Transverse colon (tissue), 4 donors: ENCODE measurements at regions not wholly inside any gene's neighbourhood (a gene's known extent, or its start where the extent isn't known, plus 50 kb on each side); places are given as distances from the start of the nearest gene placed in this dataset.

ENCODE experiments used
- DNase-seq: peaks from one replicate; pipeline ENCODE4 v3.0.0-alpha.2; 2019
- H3K27ac ChIP-seq, 4 donors: fragments of 200-600 bp; sonication (generic); 2 replicates each; pipeline ENCODE4 v1.5.1; 2016 to 2018; ENCODE audit warnings: inconsistent platforms in 4 of 4
- H3K27me3 ChIP-seq: fragments of 200-600 bp; sonication (generic); 2 replicates; pipeline ENCODE4 v1.5.1; 2017; ENCODE audit warnings: inconsistent platforms
- H3K36me3 ChIP-seq, 4 donors: fragments of 200-600 bp; sonication (generic); 2 replicates each; pipeline ENCODE4 v1.5.1; 2017 to 2019; ENCODE audit warnings: inconsistent platforms in 4 of 4
- H3K4me1 ChIP-seq, 4 donors: fragments of 200-600 bp; sonication (generic); 2 replicates each; pipeline ENCODE4 v1.5.1; 2017 to 2020; ENCODE audit warnings: inconsistent platforms in 4 of 4
- H3K4me3 ChIP-seq, 4 donors: fragments of 200-600 bp; sonication (generic); 1 replicate in 1 of 4; 2 replicates in 3 of 4; pipeline versions ENCODE4 v1.5.1 to v1.6.1; 2017 to 2019; ENCODE audit warnings: inconsistent platforms in 4 of 4
- H3K9me3 ChIP-seq, 2 donors: fragments of 200-600 bp; sonication (generic); 2 replicates each; pipeline ENCODE4 v1.5.1; 2017 to 2019; ENCODE audit warnings: inconsistent platforms in 2 of 2
- EP300 ChIP-seq: sonication (generic); formaldehyde crosslinking; IDR thresholded peaks from one replicate; pipeline ENCODE4 v1.6.1; 2017; ENCODE audit warnings: antibody characterized with exemption, low read depth
- POLR2A ChIP-seq: fragments of 450-650 bp; IDR thresholded peaks from one replicate; pipeline ENCODE4 v1.6.1; 2016; ENCODE audit warnings: antibody characterized with exemption, mild to moderate bottlenecking, moderate library complexity
- POLR2AphosphoS5 ChIP-seq, 3 donors: sonication (generic); formaldehyde crosslinking; IDR thresholded peaks; one replicate each; pipeline ENCODE4 v1.6.1; 2016; ENCODE audit warnings: antibody characterized with exemption in 3 of 3
- WGBS, 2 donors: methylation state at CpG; one replicate each; pipeline ENCODE4 v1.1.5; 2018; ENCODE audit warnings: low coverage in 1 of 2; 5-methylcytosine and 5-hydroxymethylcytosine counted together
- in situ Hi-C, 4 donors: fragments of 200-750 bp; cut with MboI; loops; one replicate each; pipeline versions ENCODE4 v1.15.0 to v1.15.1; 2017; ENCODE audit warnings: low sequenced_read_pairs in 3 of 4, low pct_ligation_motif_present in 1 of 4, low pct_unique_long_range_greater_than_20kb in 1 of 4
- intact Hi-C: fragments of 100-400 bp; cut with DNase I; formaldehyde crosslinking; loops from one replicate; pipeline ENCODE4 v1.15.1; 2023; ENCODE audit warnings: low total_unique reads
- TF ChIP-seq, protein P1 (sequence below), 5 experiments: fragments of 200-600 bp in 3 of 5; fragments of 450-650 bp in 2 of 5; sonication (generic) in 3 of 5; IDR thresholded peaks; 1 replicate in 2 of 5; 2 replicates in 3 of 5; pipeline ENCODE4 v1.5.1; 2016 to 2017; ENCODE audit warnings: antibody characterized with exemption in 5 of 5, inconsistent platforms in 3 of 5, mild to moderate bottlenecking in 2 of 5, moderate library complexity in 1 of 5

DNA sequence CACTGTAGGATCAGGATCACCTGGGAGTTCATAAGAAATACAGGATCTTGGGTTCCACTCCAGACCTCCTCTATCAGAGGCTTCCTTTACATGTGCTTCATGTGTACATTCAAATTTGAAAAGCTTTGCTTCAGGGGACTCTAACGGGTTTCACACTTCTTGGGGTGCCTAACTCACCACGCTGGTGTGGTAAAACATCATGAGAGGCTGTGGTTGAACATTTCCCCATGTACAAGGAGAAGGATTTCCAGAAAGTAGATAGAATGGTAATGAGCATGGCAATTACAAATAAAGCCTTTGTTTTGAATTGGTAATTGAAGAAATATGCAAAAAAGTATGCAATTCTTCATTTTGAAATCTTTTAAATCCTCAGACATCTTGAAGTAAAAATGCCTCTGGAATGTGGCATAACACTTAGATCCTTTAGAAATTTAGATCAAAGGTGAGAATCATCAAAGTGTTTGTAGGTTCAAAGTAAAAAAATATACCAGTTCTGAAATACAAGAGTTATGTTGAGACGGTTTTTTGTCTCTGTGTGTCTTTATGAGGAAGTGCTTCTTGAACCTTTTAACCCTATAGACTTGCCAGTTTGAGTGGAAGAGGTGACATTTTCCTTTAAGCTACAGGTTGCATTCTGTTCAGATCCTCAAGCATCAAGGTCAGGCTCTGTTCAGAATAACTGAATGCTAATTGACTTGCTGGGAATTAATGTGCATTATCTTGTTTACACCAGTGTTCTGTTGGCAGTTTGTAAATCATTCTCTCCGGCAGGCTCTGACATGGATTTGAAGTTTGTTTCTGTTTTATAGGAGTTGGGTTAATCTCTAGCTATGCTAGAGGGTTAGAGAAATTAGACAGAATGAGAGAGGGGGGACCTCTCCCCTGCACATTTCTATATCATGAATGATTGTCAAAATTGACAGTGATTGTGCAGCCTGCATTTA, 415.3 kb downstream of the MAN2A1 start:
- in situ Hi-C loops: no loop called here
- intact Hi-C loops: no loop called here
- WGBS, 2 donors: 45 to 53% methylated on average over 4 of the region's 4 CpGs
- Histone ChIP-seq H3K36me3 (no peaks in the 10 kb centered on the region), H3K27me3 (no peaks in the 10 kb centered on the region), H3K9me3 (no peaks in the 10 kb centered on the region), H3K4me1 (peaks cover 0 to 5% (median 0%) of the 10 kb centered on the region in 4 donors), H3K4me3 (no peak overlapping the region), H3K27ac (no peak overlapping the region)
- no peak for TF ChIP-seq EP300
- no peak for TF ChIP-seq POLR2AphosphoS5 (IDR thresholded peaks at IDR 0.05)
- TF ChIP-seq POLR2A: no peak
- TF ChIP-seq, protein P1, sequence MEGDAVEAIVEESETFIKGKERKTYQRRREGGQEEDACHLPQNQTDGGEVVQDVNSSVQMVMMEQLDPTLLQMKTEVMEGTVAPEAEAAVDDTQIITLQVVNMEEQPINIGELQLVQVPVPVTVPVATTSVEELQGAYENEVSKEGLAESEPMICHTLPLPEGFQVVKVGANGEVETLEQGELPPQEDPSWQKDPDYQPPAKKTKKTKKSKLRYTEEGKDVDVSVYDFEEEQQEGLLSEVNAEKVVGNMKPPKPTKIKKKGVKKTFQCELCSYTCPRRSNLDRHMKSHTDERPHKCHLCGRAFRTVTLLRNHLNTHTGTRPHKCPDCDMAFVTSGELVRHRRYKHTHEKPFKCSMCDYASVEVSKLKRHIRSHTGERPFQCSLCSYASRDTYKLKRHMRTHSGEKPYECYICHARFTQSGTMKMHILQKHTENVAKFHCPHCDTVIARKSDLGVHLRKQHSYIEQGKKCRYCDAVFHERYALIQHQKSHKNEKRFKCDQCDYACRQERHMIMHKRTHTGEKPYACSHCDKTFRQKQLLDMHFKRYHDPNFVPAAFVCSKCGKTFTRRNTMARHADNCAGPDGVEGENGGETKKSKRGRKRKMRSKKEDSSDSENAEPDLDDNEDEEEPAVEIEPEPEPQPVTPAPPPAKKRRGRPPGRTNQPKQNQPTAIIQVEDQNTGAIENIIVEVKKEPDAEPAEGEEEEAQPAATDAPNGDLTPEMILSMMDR (IDR thresholded peaks at IDR 0.05): no peak
- no peak for DNase-seq

DNA sequence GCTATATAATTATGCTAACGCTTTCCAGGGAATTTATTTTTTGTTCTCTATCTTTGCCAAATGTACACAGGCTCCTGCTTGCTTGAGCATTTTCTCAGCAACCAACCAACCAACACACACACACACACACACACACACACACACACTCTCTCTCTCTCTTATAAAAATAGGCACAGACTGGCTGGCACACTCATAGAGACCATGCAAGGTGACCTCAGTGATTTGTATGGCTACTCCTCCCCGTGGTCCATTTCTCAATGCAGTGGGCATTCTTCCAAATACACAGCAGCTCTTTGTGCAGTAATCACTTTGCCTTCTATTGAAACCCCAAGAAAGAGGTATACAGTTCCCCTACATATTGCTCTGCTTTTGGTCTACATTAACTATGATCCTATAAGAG, 416.0 kb downstream of the MAN2A1 start:
- TF ChIP-seq POLR2A (no peak), EP300 (no peak)
- TF ChIP-seq, protein P1 (IDR thresholded peaks at IDR 0.05): no peak
- Histone ChIP-seq H3K27ac (no peak overlapping the region), H3K9me3 (no peaks in the 10 kb centered on the region), H3K27me3 (no peaks in the 10 kb centered on the region), H3K4me3 (no peak overlapping the region), H3K36me3 (no peaks in the 10 kb centered on the region), H3K4me1 (peaks cover 0 to 5% (median 0%) of the 10 kb centered on the region in 4 donors)
- no peak for DNase-seq
- intact Hi-C loops (no loop called here), in situ Hi-C loops (no loop called here)
- WGBS, 2 donors: 41 to 60% methylated on average over 1 to 2 of the region's 2 CpGs

DNA sequence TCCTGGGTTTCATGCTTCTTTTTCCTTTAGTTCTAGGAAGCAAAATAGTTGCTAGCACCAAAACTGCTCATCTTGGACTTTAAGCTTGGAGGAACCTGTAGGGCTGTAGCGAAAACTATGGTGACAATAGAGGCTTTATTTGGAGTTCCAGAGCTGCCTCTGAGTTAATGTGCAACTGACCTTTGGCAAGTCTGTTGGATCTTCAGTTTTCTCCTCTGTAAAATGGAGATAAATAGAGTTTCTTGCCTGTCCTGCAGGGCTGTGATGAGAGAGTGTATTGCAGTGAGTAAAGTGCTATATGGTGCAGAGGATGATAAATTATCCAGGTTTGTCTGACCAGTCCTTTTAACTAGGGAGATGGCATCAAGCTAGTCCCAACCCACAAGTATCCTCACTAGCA, 417.0 kb downstream of the MAN2A1 start:
- no peak for TF ChIP-seq EP300
- TF ChIP-seq POLR2AphosphoS5 (IDR thresholded peaks at IDR 0.05): no peak
- no peak for TF ChIP-seq POLR2A
- TF ChIP-seq, protein P1 (IDR thresholded peaks at IDR 0.05): no peak
- DNase-seq: no peak
- H3K4me3 ChIP-seq: no peak overlapping the region
- intact Hi-C loops: no loop called here
- no peaks in the 10 kb centered on the region for H3K9me3 ChIP-seq
- H3K4me1 ChIP-seq: peaks cover 0 to 5% (median 0%) of the 10 kb centered on the region in 4 donors
- in situ Hi-C loops: no loop called here
- no peaks in the 10 kb centered on the region for H3K36me3 ChIP-seq
- no peaks in the 10 kb centered on the region for H3K27me3 ChIP-seq
- H3K27ac ChIP-seq: no peak overlapping the region
- 65 to 71% methylated on average over 1 of the region's 1 CpG for WGBS, 2 donors

DNA sequence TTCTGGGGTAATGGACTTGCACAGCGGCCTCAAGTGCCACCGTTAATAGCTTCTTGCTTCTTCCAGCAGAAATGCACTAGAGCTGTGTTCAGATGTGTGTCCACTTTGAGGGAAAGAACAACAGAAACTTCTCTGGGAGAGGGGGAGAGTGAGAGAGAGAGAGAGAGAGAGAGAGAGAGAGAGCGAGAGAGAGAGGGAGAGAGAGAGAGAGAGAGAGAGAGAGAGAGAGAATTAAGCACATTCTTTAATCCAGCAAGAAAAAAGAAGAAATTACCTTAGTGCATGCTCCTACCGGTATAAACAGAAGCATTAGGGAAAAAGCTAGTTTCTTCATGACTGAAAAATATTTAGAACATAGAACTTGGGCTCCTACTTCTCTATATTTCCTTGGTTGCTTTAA, 418.8 kb downstream of the MAN2A1 start:
- 87 to 100% methylated on average over 3 of the region's 4 CpGs for WGBS, 2 donors
- in situ Hi-C loops: no loop called here
- no peak overlapping the region for H3K27ac ChIP-seq
- no peaks in the 10 kb centered on the region for H3K27me3 ChIP-seq
- H3K4me3 ChIP-seq: no peak overlapping the region
- no peak for DNase-seq
- no peaks in the 10 kb centered on the region for H3K36me3 ChIP-seq
- peaks cover 0 to 5% (median 0%) of the 10 kb centered on the region in 4 donors for H3K4me1 ChIP-seq
- TF ChIP-seq, protein P1 (IDR thresholded peaks at IDR 0.05): no peak
- no peak for TF ChIP-seq POLR2AphosphoS5 (IDR thresholded peaks at IDR 0.05)
- no peak for TF ChIP-seq POLR2A
- no peak for TF ChIP-seq EP300
- intact Hi-C loops: no loop called here
- no peaks in the 10 kb centered on the region for H3K9me3 ChIP-seq
